Stimulated activated CD4-positive, alpha-beta T cell treated with anti-CD3 and anti-CD28 coated beads, Interleukin-1b, Interleukin-23, amount 100 ng/mL, for 1 hour (primary cell): ENCODE measurements at regions not wholly inside any gene's neighbourhood (a gene's known extent, or its start where the extent isn't known, plus 50 kb on each side); places are given as distances from the start of the nearest gene placed in this dataset.
"Not testable (repeated sequence)": the region's sequence is repeated elsewhere in the genome, so short reads cannot be mapped to it uniquely, and the experiment has no call there.

Experiments used
- DNase-seq, 2 donors: peaks; one replicate each; pipeline ENCODE4 v3.0.0-alpha.2; 2020; ENCODE audit warnings: low read depth in 2 of 2

- DNase-seq: no peak
Measured at GRCh38 chr1:38183747-38184146, 137.2 kb upstream of the POU3F1 start.

DNA sequence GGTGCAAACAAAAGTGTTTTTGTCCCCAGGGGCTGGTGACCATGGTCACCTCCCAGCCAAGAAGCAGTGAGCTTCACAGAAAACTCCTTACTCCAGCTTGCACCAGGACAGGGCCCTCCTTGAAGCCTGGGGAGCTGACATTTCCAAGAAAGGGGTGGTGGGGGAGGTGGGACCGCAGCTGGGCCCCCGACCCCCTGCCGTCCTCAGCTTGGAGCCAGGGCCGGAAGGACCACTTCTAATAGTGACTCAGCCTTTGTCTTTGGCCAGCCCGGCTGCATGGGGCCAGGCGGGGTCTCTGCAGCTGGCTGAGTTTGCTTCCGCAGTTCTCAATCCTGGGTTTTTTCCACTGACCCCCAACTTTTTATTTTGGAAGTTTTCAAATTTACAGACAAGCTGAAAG is 136.5 kb upstream of the POU3F1 start:
- DNase-seq: no peak

- not testable (repeated sequence) for DNase-seq
Measured at GRCh38 chr1:38180388-38180787, 133.8 kb upstream of the POU3F1 start.

DNA sequence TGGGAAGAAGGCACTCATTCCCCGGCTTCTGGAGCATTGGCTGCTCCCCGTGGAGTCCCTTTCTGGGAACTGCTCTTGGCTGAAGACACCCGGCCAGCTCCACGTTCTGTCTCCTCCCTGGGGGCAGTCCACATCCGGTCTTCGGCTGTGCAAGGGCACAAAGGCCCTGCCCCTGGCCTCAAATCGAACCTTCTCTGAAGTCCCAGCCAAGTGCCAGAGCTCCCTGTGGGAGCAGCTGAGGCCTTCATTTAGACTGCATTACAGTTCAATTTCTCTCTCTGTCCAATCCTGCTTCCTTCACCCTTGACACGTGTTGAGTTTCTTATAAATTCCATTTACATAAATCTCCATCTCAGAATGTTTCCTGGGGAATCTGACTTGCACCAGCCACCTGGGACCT is 132.9 kb upstream of the POU3F1 start:
- no peak for DNase-seq

DNA sequence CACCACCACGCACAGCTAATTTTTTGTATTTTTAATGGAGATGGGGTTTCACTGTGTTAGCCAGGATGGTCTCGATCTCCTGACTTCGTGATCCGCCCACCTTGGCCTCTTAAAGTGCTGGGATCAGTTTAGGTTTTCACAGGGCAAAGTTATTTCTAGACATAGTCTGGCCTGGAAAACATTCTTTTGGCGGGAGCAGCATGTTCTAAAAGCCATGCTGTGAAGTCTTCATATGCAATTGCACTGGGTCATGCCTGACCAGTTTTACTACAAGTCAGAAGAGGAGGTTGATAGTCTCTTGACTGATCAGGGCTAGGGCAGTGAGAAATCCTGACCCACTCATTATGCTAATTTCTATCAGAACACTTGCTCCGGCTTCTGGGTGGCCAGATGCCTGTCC is 131.6 kb upstream of the POU3F1 start:
- no peak for DNase-seq

DNA sequence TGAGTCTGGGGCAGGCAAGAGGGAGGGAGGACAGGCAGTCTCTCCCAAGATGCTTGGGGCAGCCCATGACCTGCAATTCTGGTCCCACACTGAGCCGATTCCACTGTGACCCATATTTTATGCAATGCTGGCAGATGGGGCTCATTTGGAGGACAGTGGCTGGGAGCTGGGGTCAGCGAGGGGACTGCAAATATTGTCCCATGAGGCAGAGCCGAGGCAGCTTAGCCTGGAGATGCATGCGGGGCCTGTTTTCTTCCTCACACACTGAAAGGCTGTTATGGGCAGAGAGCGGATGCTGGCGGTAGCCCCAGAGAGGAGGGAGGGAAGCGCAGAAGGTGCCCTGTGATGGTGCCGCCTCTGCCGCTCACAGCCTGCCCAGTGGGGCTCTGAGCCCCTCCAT is 128.5 kb upstream of the POU3F1 start:
- DNase-seq: no peak

GRCh38 chr1:38173848-38174247 is 127.3 kb upstream of the POU3F1 start:
- DNase-seq: no peak

GRCh38 chr1:38173157-38173831 is 126.7 kb upstream of the POU3F1 start:
- no peak for DNase-seq

- no peak for DNase-seq
Measured at GRCh38 chr1:38169121-38169520, 122.5 kb upstream of the POU3F1 start.

DNA sequence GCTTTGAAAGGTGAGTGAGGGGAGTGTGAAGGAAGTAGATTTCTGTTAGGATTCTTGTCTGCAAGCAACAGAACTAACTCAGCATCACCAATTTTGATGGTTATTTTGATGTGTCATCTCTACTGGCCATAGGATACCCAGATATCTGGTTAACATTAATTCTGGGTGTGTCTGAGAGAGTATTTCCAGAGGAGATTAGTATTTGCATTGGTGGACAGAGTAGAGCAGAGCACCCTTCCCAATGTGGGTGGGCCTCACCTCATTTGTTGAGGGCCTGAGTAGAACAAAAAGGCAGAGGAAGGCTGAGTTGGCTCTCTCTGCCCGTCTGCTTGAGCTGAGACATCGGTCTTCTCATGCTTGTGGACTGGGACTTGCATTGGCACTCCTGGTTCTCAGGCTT is 121.8 kb upstream of the POU3F1 start:
- no peak for DNase-seq

- DNase-seq: no peak
Measured at GRCh38 chr1:38166461-38166860, 119.9 kb upstream of the POU3F1 start.

- no peak for DNase-seq
Measured at GRCh38 chr1:38153778-38154470, 107.3 kb upstream of the POU3F1 start.

- no peak for DNase-seq
Measured at GRCh38 chr1:38153066-38153777, 106.6 kb upstream of the POU3F1 start.

DNA sequence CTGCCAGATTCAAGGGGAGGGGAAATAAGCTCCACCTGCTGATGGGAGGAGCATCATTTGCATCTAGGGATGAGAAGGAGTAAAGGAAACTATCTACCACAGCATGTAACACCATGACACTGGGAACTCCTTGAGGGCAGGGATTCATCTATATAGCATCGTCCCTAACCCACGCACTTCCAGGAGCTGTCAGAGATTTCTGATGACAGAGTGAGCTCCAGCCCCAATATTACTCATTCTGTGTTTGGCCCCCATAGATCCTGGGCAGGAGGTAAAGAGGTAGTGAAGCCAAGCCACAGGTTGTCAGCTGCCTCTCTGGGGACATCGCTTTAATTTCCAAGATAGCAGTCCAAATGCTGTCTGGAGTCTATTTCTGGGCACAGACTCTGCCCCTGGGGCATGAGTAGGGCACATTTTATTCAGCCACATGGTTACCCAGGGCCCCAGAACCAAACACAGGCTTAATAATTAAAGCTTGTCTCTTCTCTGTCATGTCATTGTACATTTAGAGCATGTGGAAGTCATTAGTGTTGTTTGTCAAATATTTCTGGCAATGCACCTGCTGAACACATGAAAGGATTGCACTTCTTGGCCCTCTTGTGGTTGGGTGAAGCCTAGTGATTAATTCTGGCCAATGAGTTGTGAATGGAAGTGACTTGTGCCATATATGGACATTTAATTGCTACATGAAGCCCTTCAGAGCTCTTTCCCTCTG is 105.9 kb upstream of the POU3F1 start:
- DNase-seq: no peak

GRCh38 chr1:38151399-38151798 is 104.8 kb upstream of the POU3F1 start:
- no peak for DNase-seq

DNA sequence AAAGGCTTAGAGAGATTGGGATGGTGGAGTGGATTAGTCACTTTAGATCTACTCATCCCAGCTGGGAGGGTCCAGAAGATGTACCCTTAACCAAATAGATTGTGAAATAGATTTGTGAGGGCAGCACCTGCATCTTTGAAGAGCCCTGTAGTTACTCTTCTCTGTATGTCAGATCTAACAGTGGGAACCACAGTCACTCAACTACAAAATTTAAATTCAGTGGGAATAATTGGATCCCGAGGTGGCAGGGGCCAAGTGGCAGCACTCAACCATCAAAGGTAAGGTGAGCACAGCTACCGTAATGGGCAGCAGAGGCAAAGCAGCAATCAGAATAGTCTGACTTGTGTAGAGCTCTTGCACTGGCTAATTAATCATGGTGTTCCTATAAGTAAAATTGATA is 99.5 kb upstream of the POU3F1 start:
- not testable (repeated sequence) for DNase-seq

- DNase-seq: no peak
Measured at GRCh38 chr1:38142606-38143005, 96.0 kb upstream of the POU3F1 start.

GRCh38 chr1:38141483-38141882 is 94.9 kb upstream of the POU3F1 start:
- DNase-seq: no peak

- no peak for DNase-seq
Measured at GRCh38 chr1:38139738-38140487, 93.3 kb upstream of the POU3F1 start.

DNA sequence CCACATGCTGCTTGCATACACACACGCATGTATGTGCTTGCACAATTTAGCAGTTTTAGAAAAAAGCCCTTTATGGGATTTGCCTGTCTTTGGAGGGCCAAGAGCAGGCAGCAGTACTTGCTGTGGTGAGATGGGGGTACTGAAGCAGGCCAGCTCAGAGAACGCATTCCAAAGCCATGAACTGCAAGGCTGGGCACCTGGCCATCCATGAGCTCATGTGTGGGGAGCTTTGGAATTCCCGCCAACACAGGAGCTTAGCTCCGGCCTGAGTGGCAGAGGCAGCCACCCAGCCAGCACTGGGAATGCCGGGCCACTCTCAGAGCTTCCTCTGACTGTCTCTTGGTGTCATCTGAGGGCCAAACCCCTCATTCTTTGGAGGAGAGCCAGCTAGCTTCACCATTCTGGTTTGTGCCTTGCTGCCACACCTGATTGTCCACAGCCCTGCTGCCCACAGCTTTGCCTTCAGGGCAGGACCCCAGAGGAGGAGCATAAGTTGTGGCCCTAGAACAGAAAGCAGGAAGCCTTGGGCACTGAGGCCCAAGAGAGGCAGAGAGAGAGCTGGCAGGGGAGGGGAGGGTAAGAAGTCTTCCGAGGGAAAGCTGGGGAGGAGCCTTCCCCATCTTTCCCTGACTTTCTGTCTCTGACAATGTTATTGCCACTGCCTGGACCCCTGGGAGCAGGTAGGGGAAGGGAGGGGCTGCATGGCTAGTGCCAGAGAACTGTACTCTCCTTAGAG is 92.1 kb upstream of the POU3F1 start:
- no peak for DNase-seq

DNA sequence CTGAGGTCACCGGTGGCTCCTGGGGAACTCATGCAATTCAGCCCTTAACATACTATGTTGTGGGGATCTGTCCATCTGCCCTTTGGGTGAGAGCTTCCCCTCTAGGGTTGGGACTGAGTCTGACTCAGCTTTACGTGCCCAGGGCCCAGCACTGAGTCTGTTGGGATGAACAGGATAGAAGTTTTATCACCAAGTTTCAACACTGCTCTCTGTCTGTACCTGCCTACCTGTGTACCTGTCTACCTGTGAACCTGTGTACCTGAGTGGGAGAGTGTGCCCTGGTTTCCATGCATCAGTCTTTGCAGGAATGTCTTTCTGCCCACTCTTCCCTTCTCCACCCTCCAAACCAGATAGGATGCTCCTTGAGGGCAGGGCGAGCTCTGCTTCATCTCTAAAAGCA is 90.6 kb upstream of the POU3F1 start:
- DNase-seq: no peak
